ENCODE measurements at regions not wholly inside any gene's neighbourhood (a gene's known extent, or its start where the extent isn't known, plus 50 kb on each side); places are given as distances from the start of the nearest gene placed in this dataset.

DNA sequence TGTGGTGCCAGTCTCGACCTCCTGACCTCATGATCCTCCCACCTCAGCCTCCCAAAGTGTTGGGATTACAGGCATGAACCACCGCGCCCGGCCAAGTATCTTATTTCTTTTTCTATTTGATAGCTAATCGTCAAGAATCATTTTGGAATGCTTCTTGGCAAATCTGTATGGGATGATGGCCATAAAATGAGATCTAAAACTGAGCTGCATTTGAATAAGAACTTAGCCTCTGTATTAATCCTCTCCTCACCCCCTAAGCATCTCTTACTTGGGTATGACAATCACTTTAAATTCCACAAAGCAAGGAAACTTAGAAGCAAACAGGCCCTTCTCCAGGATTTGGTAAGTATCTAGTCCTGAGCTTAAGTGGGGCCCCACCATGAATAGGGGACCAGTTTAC, 108.9 kb upstream of the BTBD3 start:
- POLR2A ChIA-PET (ENCODE audit: unreplicated experiment): no interaction called here
- no peak for DNase-seq

More for the DNA sequence above, 108.9 kb upstream of the BTBD3 start:
- Histone ChIP-seq H4K5ac (ENCODE audit: low read depth, low read length) (peak overlapping the region; percentile 13; the same call in 1 of the 2 replicates), H3K4me3 (ENCODE audit: insufficient read depth, low read depth, low read length) (no peak overlapping the region), H3K9me1 (ENCODE audit: insufficient read depth, low read length) (peaks cover 5% of the 10 kb centered on the region), H2AFZ (replicated peaks; ENCODE audit: low read length, poor library complexity) (no peak overlapping the region), H3K27me3 (ENCODE audit: control insufficient read depth, insufficient read depth, low read length) (no peaks in the 10 kb centered on the region), H3K9me3 (ENCODE audit: control insufficient read depth, insufficient read depth, low read length) (no peaks in the 10 kb centered on the region), H2BK5ac (ENCODE audit: low read depth, low read length, poor library complexity, severe bottlenecking) (peak overlapping the region; percentile 83), H4K20me1 (ENCODE audit: insufficient read depth, low read length) (no peaks in the 10 kb centered on the region), H3K18ac (ENCODE audit: low read depth, low read length) (peak overlapping the region; percentile 42), H3K14ac (replicated peaks; ENCODE audit: low read depth, low read length) (peak overlapping the region; percentile 13; the same call in 1 of the 2 replicates), H3K27ac (ENCODE audit: insufficient read depth, low read length) (no peak overlapping the region), H3K9ac (ENCODE audit: low read depth, low read length) (no peak overlapping the region), H3K56ac (ENCODE audit: extremely low read depth, insufficient read depth, low read length) (no peak overlapping the region), H4K91ac (ENCODE audit: insufficient read depth, low read depth, low read length) (peak overlapping the region; percentile 75), H3K4me2 (ENCODE audit: low read depth, low read length) (no peak overlapping the region), H2BK120ac (ENCODE audit: low read depth, low read length) (peak overlapping the region; percentile 99), H2AK9ac (replicated peaks; ENCODE audit: low read depth, low read length, poor library complexity) (no peak overlapping the region), H3K4me1 (ENCODE audit: control insufficient read depth, insufficient read depth, low read length) (peaks cover 25% of the 10 kb centered on the region), H2BK20ac (ENCODE audit: low read depth, low read length) (peak overlapping the region; percentile 87), H3K36me3 (ENCODE audit: control insufficient read depth, insufficient read depth, low read length) (no peaks in the 10 kb centered on the region), H2BK15ac (ENCODE audit: low read depth, low read length) (peak overlapping the region; percentile 81), H4K8ac (ENCODE audit: low read depth in 2 of 2, low read length in 2 of 2) (peak overlapping the region; percentile 54 to 63; a peak in 3 of 4 replicates), H3K4ac (ENCODE audit: low read depth, low read length) (peak overlapping the region; percentile 66), H2AK5ac (ENCODE audit: low read depth, low read length) (peak overlapping the region; percentile 66), H3K79me1 (ENCODE audit: low read depth in 1 of 2, low read length in 2 of 2) (peaks cover 0 to 6% of the 10 kb centered on the region in 2 experiments; a peak in 1 of 4 replicates), H3K23ac (ENCODE audit: low read depth, low read length) (no peak overlapping the region)
- intact Hi-C loops (cut with micrococcal nuclease): loop anchor here (5.0 kb wide), 1 partner anchor 122 kb away; no protein-coding TSS in a partner anchor
- dilution Hi-C loops (cut with HindIII; ENCODE audit: low sequenced_read_pairs, unreplicated experiment): no loop called here
- CTCF ChIA-PET: interaction anchor here (1.5 kb wide), 1 partner anchor 13 kb away, joined by 4 read pairs; no protein-coding TSS in a partner anchor
- no peak for ATAC-seq (ENCODE audit: low read depth)
- in situ Hi-C loops (cut with MboI; ENCODE audit: low sequenced_read_pairs): no loop called here
- WGBS, 2 experiments (ENCODE audit: extremely low coverage in 2 of 2, insufficient read length in 1 of 2): 80% methylated on average over 1 of the region's 5 CpGs; no CpG with 5 or more reads in 1 of the 2 experiments
- TF ChIP-seq SMC3 (IDR thresholded peaks at IDR 0.05; ENCODE audit: low read depth, low read length) (no peak), RFX5 (IDR thresholded peaks at IDR 0.05; ENCODE audit: low read depth, low read length) (no peak), POLR2A (IDR thresholded peaks at IDR 0.05; ENCODE audit: low read depth, low read length) (no peak), NFE2L2 (IDR thresholded peaks at IDR 0.05; ENCODE audit: low read depth, low read length) (no peak), RAD21 (IDR thresholded peaks at IDR 0.05; ENCODE audit: low read length) (no peak), MAZ (IDR thresholded peaks at IDR 0.05; ENCODE audit: borderline replicate concordance, low read depth, low read length) (no peak), ELK1 (IDR thresholded peaks at IDR 0.05; ENCODE audit: borderline replicate concordance, low read depth, low read length) (no peak), MXI1 (IDR thresholded peaks at IDR 0.05; ENCODE audit: borderline replicate concordance, low read depth, low read length) (no peak), BHLHE40 (IDR thresholded peaks at IDR 0.05; ENCODE audit: low read depth, low read length) (no peak), FOS (IDR thresholded peaks at IDR 0.05; ENCODE audit: low read depth, low read length) (no peak), RCOR1 (IDR thresholded peaks at IDR 0.05; ENCODE audit: insufficient replicate concordance, low read length) (no peak), CEBPB (IDR thresholded peaks at IDR 0.05; ENCODE audit: low read depth, low read length) (no peak), MAFK (IDR thresholded peaks at IDR 0.05; ENCODE audit: low read depth, low read length) (no peak), CHD1 (IDR thresholded peaks at IDR 0.05; ENCODE audit: low read depth, low read length) (no peak)
- TF ChIP-seq, protein P1, sequence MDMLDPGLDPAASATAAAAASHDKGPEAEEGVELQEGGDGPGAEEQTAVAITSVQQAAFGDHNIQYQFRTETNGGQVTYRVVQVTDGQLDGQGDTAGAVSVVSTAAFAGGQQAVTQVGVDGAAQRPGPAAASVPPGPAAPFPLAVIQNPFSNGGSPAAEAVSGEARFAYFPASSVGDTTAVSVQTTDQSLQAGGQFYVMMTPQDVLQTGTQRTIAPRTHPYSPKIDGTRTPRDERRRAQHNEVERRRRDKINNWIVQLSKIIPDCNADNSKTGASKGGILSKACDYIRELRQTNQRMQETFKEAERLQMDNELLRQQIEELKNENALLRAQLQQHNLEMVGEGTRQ (IDR thresholded peaks at IDR 0.05; ENCODE audit: low read depth, low read length): no peak
- TF ChIP-seq, protein P2, sequence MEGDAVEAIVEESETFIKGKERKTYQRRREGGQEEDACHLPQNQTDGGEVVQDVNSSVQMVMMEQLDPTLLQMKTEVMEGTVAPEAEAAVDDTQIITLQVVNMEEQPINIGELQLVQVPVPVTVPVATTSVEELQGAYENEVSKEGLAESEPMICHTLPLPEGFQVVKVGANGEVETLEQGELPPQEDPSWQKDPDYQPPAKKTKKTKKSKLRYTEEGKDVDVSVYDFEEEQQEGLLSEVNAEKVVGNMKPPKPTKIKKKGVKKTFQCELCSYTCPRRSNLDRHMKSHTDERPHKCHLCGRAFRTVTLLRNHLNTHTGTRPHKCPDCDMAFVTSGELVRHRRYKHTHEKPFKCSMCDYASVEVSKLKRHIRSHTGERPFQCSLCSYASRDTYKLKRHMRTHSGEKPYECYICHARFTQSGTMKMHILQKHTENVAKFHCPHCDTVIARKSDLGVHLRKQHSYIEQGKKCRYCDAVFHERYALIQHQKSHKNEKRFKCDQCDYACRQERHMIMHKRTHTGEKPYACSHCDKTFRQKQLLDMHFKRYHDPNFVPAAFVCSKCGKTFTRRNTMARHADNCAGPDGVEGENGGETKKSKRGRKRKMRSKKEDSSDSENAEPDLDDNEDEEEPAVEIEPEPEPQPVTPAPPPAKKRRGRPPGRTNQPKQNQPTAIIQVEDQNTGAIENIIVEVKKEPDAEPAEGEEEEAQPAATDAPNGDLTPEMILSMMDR (conservative IDR thresholded peaks at IDR 0.05; ENCODE audit: low read depth, low read length): no peak
- BruUV-seq (replicated peaks): no TSS peak
